GM19328 (cell line): ENCODE measurements at regions not wholly inside any gene's neighbourhood (a gene's known extent, or its start where the extent isn't known, plus 50 kb on each side); places are given as distances from the start of the nearest gene placed in this dataset.

ENCODE experiments used
- ATAC-seq: cut with Tn5 transposase; IDR thresholded peaks from one replicate; pipeline ENCODE4 v1.9.1; 2021; ENCODE audit warnings: mild to moderate bottlenecking, moderate library complexity; ENCODE audit not compliant: unreplicated experiment

- ATAC-seq = no peak
Measured at GRCh38 chr12:102602521-102602920, 122.2 kb upstream of the IGF1 start.

GRCh38 chr12:102601621-102602020, 121.3 kb upstream of the IGF1 start:
- ATAC-seq = no peak

GRCh38 chr12:102596687-102597086, 116.3 kb upstream of the IGF1 start:
- ATAC-seq = no peak

- no peak for ATAC-seq
Measured at GRCh38 chr12:102596031-102596430, 115.7 kb upstream of the IGF1 start.

GRCh38 chr12:102595315-102595714, 115.0 kb upstream of the IGF1 start:
- no peak for ATAC-seq

- no peak for ATAC-seq
Measured at GRCh38 chr12:102593134-102593533, 112.8 kb upstream of the IGF1 start.

- ATAC-seq = no peak
Measured at GRCh38 chr12:102592134-102592533, 111.8 kb upstream of the IGF1 start.

- no peak for ATAC-seq
Measured at GRCh38 chr12:102573237-102573636, 92.9 kb upstream of the IGF1 start.

GRCh38 chr12:102571889-102572288, 91.5 kb upstream of the IGF1 start:
- no peak for ATAC-seq

- no peak for ATAC-seq
Measured at GRCh38 chr12:102570256-102570655, 89.9 kb upstream of the IGF1 start.

- ATAC-seq = no peak
Measured at GRCh38 chr12:102569803-102570202, 89.4 kb upstream of the IGF1 start.

- ATAC-seq = no peak
Measured at GRCh38 chr12:102568276-102568675, 87.9 kb upstream of the IGF1 start.

- no peak for ATAC-seq
Measured at GRCh38 chr12:102567031-102567985, 86.9 kb upstream of the IGF1 start.

- ATAC-seq = no peak
Measured at GRCh38 chr12:102565555-102565954, 85.2 kb upstream of the IGF1 start.

GRCh38 chr12:102564026-102564425, 83.7 kb upstream of the IGF1 start:
- ATAC-seq = no peak

- no peak for ATAC-seq
Measured at GRCh38 chr12:102562836-102563425, 82.6 kb upstream of the IGF1 start.

- no peak for ATAC-seq
Measured at GRCh38 chr12:102551186-102551585, 70.8 kb upstream of the IGF1 start.

- ATAC-seq = no peak
Measured at GRCh38 chr12:102549691-102550090, 69.3 kb upstream of the IGF1 start.

GRCh38 chr12:102548543-102548942, 68.2 kb upstream of the IGF1 start:
- ATAC-seq = no peak

GRCh38 chr12:102543494-102544485, 63.4 kb upstream of the IGF1 start:
- no peak for ATAC-seq

- ATAC-seq = no peak
Measured at GRCh38 chr12:102542816-102543440, 62.6 kb upstream of the IGF1 start.
